Rectal smooth muscle tissue (tissue), 1 donor: ENCODE measurements at regions not wholly inside any gene's neighbourhood (a gene's known extent, or its start where the extent isn't known, plus 50 kb on each side); places are given as distances from the start of the nearest gene placed in this dataset.

Source experiments
- H3K27ac ChIP-seq: one replicate; pipeline ENCODE4 v1.7.0; 2013; ENCODE audit warnings: low read depth, low read length, inconsistent platforms
- H3K27me3 ChIP-seq: one replicate; pipeline ENCODE4 v1.7.0; 2013; ENCODE audit warnings: low read length; ENCODE audit not compliant: control insufficient read depth, insufficient read depth
- H3K36me3 ChIP-seq: one replicate; pipeline ENCODE4 v1.7.0; 2013; ENCODE audit warnings: low read length; ENCODE audit not compliant: control insufficient read depth, insufficient read depth
- H3K4me1 ChIP-seq: one replicate; pipeline ENCODE4 v1.7.0; 2013; ENCODE audit warnings: low read length; ENCODE audit not compliant: control insufficient read depth, insufficient read depth
- H3K4me3 ChIP-seq: one replicate; pipeline ENCODE4 v1.7.0; 2013; ENCODE audit warnings: low read length
- H3K9ac ChIP-seq: one replicate; pipeline ENCODE4 v1.7.0; 2013; ENCODE audit warnings: low read length

DNA sequence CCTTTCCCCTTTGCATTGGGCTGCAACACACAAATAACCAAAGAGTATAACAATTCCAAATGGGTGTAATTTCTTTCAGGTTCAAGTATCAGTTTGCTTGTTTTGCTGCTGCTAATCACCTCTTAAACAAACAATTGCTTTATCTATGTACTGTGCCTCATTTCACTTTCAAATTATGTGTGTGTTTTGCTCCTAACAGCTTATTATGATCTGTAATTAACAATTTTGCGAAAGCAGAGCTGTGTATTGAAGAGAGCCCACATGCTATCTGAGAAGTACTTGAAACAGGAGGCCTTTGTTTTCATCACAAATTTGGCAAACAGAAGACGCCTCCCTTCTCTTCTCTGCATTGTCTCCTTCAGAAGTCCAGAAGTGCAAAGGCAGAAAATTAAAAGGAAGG, 312.0 kb downstream of the TLE1 start:
- Histone ChIP-seq H3K27me3 (no peaks in the 10 kb centered on the region), H3K4me3 (no peak overlapping the region), H3K4me1 (no peaks in the 10 kb centered on the region), H3K36me3 (no peaks in the 10 kb centered on the region), H3K27ac (no peak overlapping the region), H3K9ac (no peak overlapping the region)

DNA sequence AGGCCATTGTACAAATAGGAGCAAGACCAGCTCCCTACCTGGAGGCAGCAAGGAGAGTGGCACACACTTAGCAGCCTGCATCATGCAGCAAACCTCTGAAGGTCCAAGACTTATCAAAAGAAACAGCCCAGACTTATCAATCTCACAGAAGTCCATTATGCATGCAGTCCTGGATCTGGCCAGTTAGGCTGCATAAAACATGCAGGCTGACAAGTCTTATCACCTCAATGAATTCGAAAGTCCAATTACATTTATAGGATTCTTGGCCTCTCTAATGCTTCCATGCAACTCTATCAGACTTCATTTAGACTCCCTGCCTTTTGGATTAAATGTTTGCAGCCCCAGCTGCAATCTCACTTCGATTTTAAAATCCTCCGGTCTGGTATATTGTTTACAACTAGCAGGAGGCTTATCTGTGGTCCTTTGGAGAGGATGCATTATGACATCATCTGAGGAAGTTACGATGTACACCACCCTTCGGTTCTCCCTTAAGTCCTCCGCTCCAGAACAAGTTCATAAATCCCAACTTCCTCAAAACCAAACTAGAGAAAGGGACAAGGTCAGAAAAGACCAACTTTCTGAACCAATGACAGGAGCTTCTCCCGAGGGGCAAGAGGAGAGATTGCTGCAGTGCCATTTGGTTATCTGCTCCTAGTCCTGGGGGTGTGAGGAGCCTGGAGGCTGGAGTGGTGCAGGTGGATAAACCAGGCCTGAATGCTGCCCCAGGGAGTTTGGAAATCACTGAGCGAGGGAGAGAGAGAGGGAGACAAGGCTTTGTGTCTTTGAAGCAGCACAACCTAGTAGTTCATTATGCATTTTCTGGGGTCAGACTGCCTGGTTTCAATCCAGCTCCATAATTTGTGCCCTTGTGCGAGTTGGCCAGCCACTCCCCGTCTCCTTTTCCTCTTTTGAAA, 313.9 kb downstream of the TLE1 start:
- H3K36me3 ChIP-seq = no peaks in the 10 kb centered on the region
- no peaks in the 10 kb centered on the region for H3K27me3 ChIP-seq
- H3K4me3 ChIP-seq = no peak overlapping the region
- no peaks in the 10 kb centered on the region for H3K4me1 ChIP-seq
- H3K27ac ChIP-seq = no peak overlapping the region
- no peak overlapping the region for H3K9ac ChIP-seq

DNA sequence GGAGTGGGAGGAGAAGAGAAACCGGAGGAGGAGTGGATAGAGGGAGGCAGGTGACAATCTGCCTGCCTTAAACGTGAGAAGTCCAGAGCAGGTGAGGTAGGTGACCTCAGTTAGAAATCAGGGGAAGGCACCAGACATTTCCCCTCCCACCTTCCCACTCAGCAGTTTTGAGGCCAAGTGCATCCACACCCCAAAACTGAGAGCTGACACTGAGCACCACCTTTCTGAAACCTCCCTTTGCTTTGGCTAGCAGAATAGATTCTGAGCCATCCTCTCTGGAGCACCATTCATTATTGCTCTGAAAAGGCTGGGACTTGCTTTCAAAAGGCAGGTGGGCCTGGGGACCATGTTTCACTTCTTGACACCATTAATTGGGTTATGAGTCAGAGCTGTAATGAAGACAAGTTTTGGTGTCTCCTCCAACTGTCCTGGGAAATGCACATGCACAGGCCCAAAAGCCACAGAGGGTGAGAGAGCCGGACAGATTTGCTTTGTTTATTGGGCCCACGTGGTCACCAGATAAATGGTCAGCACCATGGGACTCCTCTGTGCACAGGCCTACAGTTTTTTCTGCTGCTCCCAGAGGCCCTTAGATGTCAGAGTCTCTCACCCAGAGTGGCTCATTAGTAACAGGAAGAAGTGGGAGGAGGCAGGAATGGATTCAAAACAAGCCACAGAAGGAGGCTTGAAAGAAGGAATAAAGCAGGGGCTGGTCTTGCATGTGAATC, 314.7 kb downstream of the TLE1 start:
- H3K4me1 ChIP-seq = no peaks in the 10 kb centered on the region
- no peak overlapping the region for H3K4me3 ChIP-seq
- H3K27ac ChIP-seq = no peak overlapping the region
- no peaks in the 10 kb centered on the region for H3K27me3 ChIP-seq
- H3K36me3 ChIP-seq = no peaks in the 10 kb centered on the region
- H3K9ac ChIP-seq = no peak overlapping the region

DNA sequence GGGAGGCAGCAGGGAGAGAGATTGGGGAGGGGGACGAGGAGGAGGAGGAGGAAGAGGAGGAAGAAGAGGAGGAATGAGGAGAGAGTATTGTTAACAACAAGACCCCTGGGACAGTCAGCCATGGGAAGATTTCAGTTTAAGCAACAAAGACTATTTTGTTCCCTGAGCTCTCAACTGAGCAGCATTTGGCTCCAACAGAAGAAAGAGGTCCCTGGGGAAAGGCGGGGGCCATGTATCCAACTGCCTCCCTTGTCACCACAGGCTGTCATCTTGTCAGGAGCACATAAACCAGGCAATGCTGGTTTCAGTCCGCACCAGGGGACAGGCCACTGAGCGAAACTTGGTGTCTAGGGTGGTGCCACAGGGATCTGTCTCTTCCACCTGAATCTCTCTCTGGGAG, 316.1 kb downstream of the TLE1 start:
- no peak overlapping the region for H3K27ac ChIP-seq
- no peaks in the 10 kb centered on the region for H3K4me1 ChIP-seq
- H3K36me3 ChIP-seq = no peaks in the 10 kb centered on the region
- H3K9ac ChIP-seq = no peak overlapping the region
- no peak overlapping the region for H3K4me3 ChIP-seq
- H3K27me3 ChIP-seq = no peaks in the 10 kb centered on the region

DNA sequence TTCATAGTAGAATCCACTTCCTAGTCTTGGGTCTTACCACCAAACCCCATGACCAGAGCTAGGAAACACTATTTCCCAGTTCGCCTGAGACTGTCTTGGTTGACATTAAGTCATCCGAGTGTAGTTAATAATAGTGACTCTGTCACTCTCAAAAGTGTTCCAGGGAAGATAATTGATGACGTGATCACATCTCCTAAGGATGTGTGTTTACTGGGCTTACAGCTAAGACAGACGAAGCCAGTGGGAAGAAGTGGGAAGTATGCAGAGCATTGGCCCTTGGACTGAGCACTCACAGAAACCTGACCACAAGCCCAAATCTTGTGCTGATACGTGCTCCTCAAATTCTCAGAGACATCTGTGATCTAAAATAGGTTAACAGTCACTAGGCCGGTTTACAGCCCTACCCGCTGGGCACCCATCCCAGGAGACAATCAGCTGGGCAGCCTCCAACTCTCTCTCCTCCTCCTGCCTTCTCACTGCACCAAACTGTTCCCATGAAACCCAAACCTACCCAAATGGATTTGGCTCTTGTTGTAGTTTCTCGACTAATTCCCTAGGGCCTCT, 316.6 kb downstream of the TLE1 start:
- Histone ChIP-seq H3K4me1 (no peaks in the 10 kb centered on the region), H3K27ac (no peak overlapping the region), H3K27me3 (no peaks in the 10 kb centered on the region), H3K4me3 (no peak overlapping the region), H3K36me3 (no peaks in the 10 kb centered on the region), H3K9ac (no peak overlapping the region)

DNA sequence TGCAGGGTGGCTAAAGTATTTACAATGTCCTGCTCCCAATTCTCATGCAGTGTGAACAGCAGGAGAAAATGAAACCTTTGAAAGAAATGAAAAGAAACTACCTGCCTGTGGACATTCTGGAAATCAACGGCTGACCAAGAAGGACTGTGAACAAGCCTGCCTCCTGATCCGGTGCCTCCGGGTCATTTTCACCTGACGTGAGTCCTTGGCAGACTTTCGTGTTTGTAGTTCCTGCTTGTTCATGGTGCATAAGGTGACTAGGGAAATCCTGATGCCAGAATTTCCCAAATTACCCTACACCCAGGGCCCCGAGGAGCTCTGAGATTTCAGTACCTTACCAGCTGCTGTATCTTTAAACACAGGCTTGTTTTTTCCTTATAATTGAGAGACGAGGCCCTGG, 317.5 kb downstream of the TLE1 start:
- Histone ChIP-seq H3K36me3 (no peaks in the 10 kb centered on the region), H3K27ac (no peak overlapping the region), H3K4me3 (no peak overlapping the region), H3K27me3 (no peaks in the 10 kb centered on the region), H3K9ac (no peak overlapping the region), H3K4me1 (no peaks in the 10 kb centered on the region)

DNA sequence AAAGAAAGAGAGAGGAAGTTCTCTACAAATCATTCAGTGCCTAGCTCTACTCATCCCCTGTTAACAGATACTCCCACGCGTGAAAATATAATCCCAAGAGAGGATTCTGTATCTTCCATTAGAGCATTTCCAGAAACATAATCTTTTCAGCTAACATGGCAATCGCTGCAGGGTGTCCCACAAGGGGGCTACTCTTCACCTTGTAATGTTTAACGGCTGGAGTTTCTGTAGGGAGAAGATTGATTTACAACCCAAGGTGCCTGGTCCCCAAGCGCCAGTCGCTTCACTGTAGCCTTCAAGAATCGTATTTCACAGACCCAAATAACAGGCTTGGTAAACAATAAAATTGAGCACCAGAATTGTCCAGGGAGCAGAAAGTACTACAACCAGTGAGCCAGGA, 318.7 kb downstream of the TLE1 start:
- no peak overlapping the region for H3K27ac ChIP-seq
- H3K27me3 ChIP-seq = no peaks in the 10 kb centered on the region
- H3K9ac ChIP-seq = no peak overlapping the region
- no peak overlapping the region for H3K4me3 ChIP-seq
- H3K36me3 ChIP-seq = no peaks in the 10 kb centered on the region
- H3K4me1 ChIP-seq = no peaks in the 10 kb centered on the region

DNA sequence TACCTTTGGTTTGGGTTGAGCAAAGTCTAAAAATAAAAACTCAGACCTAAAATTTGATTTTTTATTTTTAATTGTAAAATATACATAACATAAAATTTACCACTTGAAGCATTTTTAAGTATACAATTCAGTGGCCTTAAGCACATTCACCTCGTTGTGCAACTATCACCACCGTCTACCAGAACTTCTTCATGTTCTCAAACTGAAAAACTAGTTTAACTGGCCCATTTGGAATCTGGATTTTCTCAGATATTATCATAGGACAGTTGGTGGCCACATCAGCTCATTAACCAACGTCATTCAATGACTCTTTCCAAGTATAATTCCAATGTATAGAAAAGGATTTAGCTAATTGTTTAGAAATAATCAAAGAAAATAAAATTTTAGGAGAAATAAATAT, 319.3 kb downstream of the TLE1 start:
- no peak overlapping the region for H3K27ac ChIP-seq
- H3K4me1 ChIP-seq = no peaks in the 10 kb centered on the region
- no peak overlapping the region for H3K9ac ChIP-seq
- H3K27me3 ChIP-seq = no peaks in the 10 kb centered on the region
- H3K36me3 ChIP-seq = no peaks in the 10 kb centered on the region
- H3K4me3 ChIP-seq = no peak overlapping the region

DNA sequence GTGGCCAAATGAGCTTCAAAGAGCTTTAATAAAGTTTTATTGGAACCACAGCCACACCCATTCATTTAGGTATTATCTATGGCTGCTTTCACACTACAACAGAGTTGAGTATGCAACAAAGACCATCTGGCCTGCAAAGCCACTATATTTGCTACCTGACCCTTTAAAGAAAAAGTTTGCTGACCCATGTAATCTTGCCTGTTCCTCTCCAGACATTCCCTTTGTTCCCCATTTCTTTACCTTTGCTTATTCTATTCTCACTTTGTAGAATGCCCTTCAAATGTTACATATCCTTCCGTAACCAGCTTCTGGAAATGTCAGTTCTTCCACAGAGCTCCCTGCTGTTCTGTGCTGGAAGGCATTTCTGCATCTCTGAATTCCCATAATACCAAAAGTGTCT, 320.2 kb downstream of the TLE1 start:
- Histone ChIP-seq H3K9ac (no peak overlapping the region), H3K27me3 (no peaks in the 10 kb centered on the region), H3K4me3 (no peak overlapping the region), H3K36me3 (no peaks in the 10 kb centered on the region), H3K4me1 (no peaks in the 10 kb centered on the region), H3K27ac (no peak overlapping the region)

DNA sequence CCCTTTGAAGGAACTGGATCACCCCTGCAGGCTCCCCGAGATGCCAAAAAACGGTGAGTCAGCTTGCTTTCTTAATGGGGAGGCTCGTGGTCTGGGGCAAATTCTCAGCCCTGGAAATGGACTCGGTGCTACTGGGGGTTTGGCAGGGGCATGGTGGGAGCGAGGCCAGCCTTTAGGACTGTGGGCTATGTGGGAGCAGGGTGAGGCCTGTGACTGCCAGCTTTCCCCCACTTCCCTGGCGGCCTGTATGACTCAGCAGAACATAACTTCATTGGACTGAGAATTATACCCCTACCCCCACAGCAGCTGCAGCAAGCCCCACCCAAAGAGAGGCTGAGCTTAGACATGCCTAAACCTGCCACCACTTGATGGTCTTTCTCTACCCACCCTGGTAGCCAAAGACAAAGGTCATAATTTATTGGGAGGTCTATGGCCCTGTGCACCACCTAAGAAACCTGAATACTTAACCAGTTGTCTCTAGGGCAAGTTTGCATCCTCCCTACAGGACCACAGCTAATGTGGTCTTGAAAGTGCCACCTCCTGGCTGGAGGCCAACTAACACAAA, 325.3 kb downstream of the TLE1 start:
- Histone ChIP-seq H3K9ac (no peak overlapping the region), H3K4me1 (no peaks in the 10 kb centered on the region), H3K27me3 (no peaks in the 10 kb centered on the region), H3K27ac (no peak overlapping the region), H3K4me3 (no peak overlapping the region), H3K36me3 (no peaks in the 10 kb centered on the region)

DNA sequence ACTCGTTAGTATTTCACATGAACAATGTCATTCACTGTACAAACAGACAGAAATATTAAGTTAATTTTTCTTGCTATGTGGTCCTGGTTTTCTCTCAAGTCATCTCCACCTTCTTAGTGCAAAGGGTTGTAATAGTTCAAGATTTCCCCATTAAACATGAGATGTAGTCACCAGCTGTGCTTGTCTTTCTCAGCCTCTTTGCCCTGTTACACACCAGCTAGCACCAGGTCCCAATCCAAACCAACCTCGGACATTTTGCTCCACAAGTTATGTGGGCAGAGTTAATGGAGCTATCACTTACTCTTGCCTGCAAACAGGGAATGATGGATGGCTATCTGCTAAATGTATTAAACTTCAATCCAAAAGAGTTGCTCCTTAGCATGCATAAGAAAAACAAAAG, 328.1 kb downstream of the TLE1 start:
- Histone ChIP-seq H3K27me3 (no peaks in the 10 kb centered on the region), H3K27ac (no peak overlapping the region), H3K9ac (no peak overlapping the region), H3K36me3 (no peaks in the 10 kb centered on the region), H3K4me1 (no peaks in the 10 kb centered on the region), H3K4me3 (no peak overlapping the region)

DNA sequence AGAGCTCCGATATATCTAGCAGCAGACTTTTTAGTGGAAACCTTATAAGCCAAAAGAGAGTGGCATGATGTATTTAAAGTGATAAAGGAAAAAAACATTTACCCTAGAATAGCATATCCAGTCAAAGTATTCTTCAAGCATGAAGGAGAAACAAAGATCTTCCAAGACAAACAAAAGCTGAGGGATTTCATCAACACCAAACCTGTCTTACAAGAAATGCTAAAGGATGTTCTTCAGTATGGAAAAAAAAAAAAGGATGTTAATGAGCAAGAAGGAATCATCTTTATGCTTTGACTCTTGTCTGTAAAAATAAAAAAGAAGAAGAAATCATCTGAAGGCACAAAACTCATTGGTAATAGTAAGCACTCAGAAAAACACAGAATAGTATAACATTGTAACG, 338.2 kb downstream of the TLE1 start:
- Histone ChIP-seq H3K9ac (no peak overlapping the region), H3K4me1 (no peaks in the 10 kb centered on the region), H3K27ac (no peak overlapping the region), H3K36me3 (no peaks in the 10 kb centered on the region), H3K4me3 (no peak overlapping the region), H3K27me3 (no peaks in the 10 kb centered on the region)
